CD4-positive, CD25-positive, alpha-beta regulatory T cell (primary cell): ENCODE measurements at regions not wholly inside any gene's neighbourhood (a gene's known extent, or its start where the extent isn't known, plus 50 kb on each side); places are given as distances from the start of the nearest gene placed in this dataset.
A peak's percentile ranks its signal among the peaks of the same experiment; 100 is the strongest.

ENCODE experiments used
- ATAC-seq, 2 donors: fragments of 150-1000 bp; cut with Tn5 transposase; one replicate each; pipeline ENCODE4 v1.10.0; 2021; ENCODE audit warnings: low read depth in 2 of 2, moderate number of reproducible peaks in 2 of 2, moderate library complexity in 1 of 2
- DNase-seq, 3 donors: peaks; one replicate each; pipeline versions ENCODE4 v3.0.0 to v3.0.0-alpha.2; 2012 to 2022; ENCODE audit warnings: mixed read lengths in 1 of 3
- H3K27ac ChIP-seq: one replicate; pipeline ENCODE4 v1.7.0; 2013; ENCODE audit warnings: mild to moderate bottlenecking, low read length; ENCODE audit not compliant: insufficient read depth, poor library complexity, severe bottlenecking
- H3K27me3 ChIP-seq: one replicate; pipeline ENCODE4 v1.7.0; 2013; ENCODE audit warnings: low read length; ENCODE audit not compliant: control insufficient read depth, insufficient read depth
- H3K36me3 ChIP-seq: one replicate; pipeline ENCODE4 v1.7.0; 2013; ENCODE audit warnings: mild to moderate bottlenecking, low read length, moderate library complexity; ENCODE audit not compliant: control insufficient read depth, insufficient read depth
- H3K4me1 ChIP-seq: 2 replicates; pipeline ENCODE4 v1.7.0; 2013; ENCODE audit warnings: mild to moderate bottlenecking, low read length; ENCODE audit not compliant: insufficient read depth, control insufficient read depth, poor library complexity, severe bottlenecking
- H3K4me3 ChIP-seq: one replicate; pipeline ENCODE4 v1.7.0; 2013; ENCODE audit warnings: low read depth, mild to moderate bottlenecking, low read length, moderate library complexity
- H3K9me3 ChIP-seq, 2 experiments: 1 replicate in 1 of 2; 2 replicates in 1 of 2; pipeline ENCODE4 v1.7.0; 2013; ENCODE audit warnings: low read length in 2 of 2, mild to moderate bottlenecking in 1 of 2, moderate library complexity in 1 of 2; ENCODE audit not compliant: control insufficient read depth in 2 of 2
- H3K27ac Mint-ChIP-seq, 3 donors: one replicate each; pipeline ENCODE4 v1.8.0; 2020 to 2022; ENCODE audit warnings: mild to moderate bottlenecking in 3 of 3, mixed read lengths in 3 of 3, moderate library complexity in 2 of 3
- H3K27me3 Mint-ChIP-seq: one replicate; pipeline ENCODE4 v1.8.0; 2022; ENCODE audit warnings: mild to moderate bottlenecking, mixed read lengths
- H3K36me3 Mint-ChIP-seq: one replicate; pipeline ENCODE4 v1.8.0; 2020; ENCODE audit warnings: mixed read lengths
- H3K4me1 Mint-ChIP-seq, 4 donors: one replicate each; pipeline ENCODE4 v1.8.0; 2020 to 2022; ENCODE audit warnings: mixed read lengths in 4 of 4, mild to moderate bottlenecking in 1 of 4
- H3K4me3 Mint-ChIP-seq, 4 donors: one replicate each; pipeline ENCODE4 v1.8.0; 2020 to 2022; ENCODE audit warnings: mild to moderate bottlenecking in 4 of 4, mixed read lengths in 4 of 4, moderate library complexity in 3 of 4
- H3K9me3 Mint-ChIP-seq, 7 donors: one replicate each; pipeline ENCODE4 v1.8.0; 2020 to 2022; ENCODE audit warnings: mixed read lengths in 7 of 7, mild to moderate bottlenecking in 3 of 7, moderate library complexity in 2 of 7

GRCh38 chr5:171700318-171700912 is 85.2 kb upstream of the SMIM23 start:
- Histone ChIP-seq H3K9me3 (no peaks in the 10 kb centered on the region), H3K36me3 (no peaks in the 10 kb centered on the region), H3K27ac (no peak overlapping the region), H3K4me1 (no peaks in the 10 kb centered on the region), H3K27me3 (no peaks in the 10 kb centered on the region), H3K4me3 (no peak overlapping the region)
- Mint-ChIP-seq H3K36me3 (no peaks in the 10 kb centered on the region), H3K9me3 (peaks cover 0 to 2% (median 0%) of the 10 kb centered on the region in 7 donors), H3K27ac (no peak overlapping the region), H3K4me1 (no peaks in the 10 kb centered on the region), H3K4me3 (no peak overlapping the region), H3K27me3 (no peaks in the 10 kb centered on the region)
- DNase-seq (no peak), ATAC-seq (no peak)

DNA sequence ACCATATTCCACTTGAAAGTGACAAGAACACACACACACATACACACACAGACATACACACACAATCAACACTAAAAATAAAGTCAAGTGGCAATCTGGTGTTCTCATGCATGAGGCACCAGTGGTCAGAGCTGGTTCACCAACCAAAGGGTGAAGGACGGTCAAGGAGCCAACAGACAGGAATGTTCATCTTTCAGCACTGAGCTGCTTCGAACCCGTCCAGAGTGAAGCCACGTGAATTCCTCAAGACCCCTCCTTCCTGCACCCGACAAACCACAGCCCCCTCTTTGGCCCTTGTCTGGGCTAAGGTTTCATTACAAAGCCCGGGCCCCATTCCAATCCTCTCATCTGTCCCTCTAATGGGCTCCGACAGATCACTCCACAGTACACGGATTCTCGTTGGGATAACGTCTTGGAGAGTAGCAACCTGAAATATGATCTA is 84.5 kb upstream of the SMIM23 start:
- DNase-seq, result no peak
- Histone ChIP-seq H3K27me3 (no peaks in the 10 kb centered on the region), H3K4me3 (no peak overlapping the region), H3K36me3 (no peaks in the 10 kb centered on the region), H3K27ac (no peak overlapping the region), H3K9me3 (no peaks in the 10 kb centered on the region), H3K4me1 (no peaks in the 10 kb centered on the region)
- no peaks in the 10 kb centered on the region for H3K36me3 Mint-ChIP-seq
- H3K9me3 Mint-ChIP-seq, result peaks cover 0 to 5% (median 0%) of the 10 kb centered on the region in 7 donors
- H3K27ac Mint-ChIP-seq, result no peak overlapping the region
- H3K27me3 Mint-ChIP-seq, result no peaks in the 10 kb centered on the region
- H3K4me3 Mint-ChIP-seq, result no peak overlapping the region
- no peaks in the 10 kb centered on the region for H3K4me1 Mint-ChIP-seq
- ATAC-seq, result no peak

- H3K27ac ChIP-seq, result no peak overlapping the region
- H3K27me3 ChIP-seq, result no peaks in the 10 kb centered on the region
- H3K27me3 Mint-ChIP-seq, result peaks cover 3% of the 10 kb centered on the region
- H3K36me3 ChIP-seq, result no peaks in the 10 kb centered on the region
- peaks cover 0 to 5% (median 0%) of the 10 kb centered on the region in 7 donors for H3K9me3 Mint-ChIP-seq
- no peaks in the 10 kb centered on the region for H3K36me3 Mint-ChIP-seq
- no peaks in the 10 kb centered on the region for H3K4me1 Mint-ChIP-seq
- no peaks in the 10 kb centered on the region for H3K9me3 ChIP-seq
- H3K4me3 ChIP-seq, result no peak overlapping the region
- H3K4me1 ChIP-seq, result no peaks in the 10 kb centered on the region
- no peak overlapping the region for H3K4me3 Mint-ChIP-seq
- DNase-seq (no peak), ATAC-seq (no peak)
- H3K27ac Mint-ChIP-seq, result peak overlapping the region in 1 of 3 donors; percentile 58
Measured at GRCh38 chr5:171702135-171702770, 83.4 kb upstream of the SMIM23 start.

DNA sequence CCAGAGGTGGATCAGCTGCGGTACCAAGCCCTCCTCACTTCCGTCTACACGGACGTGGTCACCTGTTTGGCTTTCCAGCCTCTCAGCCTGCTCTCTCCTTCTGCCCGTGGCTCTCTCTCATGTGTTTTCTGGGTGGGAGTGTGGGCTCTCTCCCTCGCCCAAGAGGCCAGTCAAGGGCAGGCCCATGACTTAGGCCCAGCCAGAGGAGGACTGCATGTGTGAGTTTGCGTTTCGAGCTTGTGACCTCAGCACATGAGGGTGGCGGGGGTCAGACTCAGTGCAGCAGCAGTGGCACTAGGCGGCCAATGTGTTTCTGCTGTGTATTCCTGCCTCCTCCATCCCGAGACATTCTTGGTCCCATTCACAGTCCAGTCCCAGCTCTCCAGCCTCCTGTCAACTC is 82.5 kb upstream of the SMIM23 start:
- H3K4me1 Mint-ChIP-seq, result no peaks in the 10 kb centered on the region
- Histone ChIP-seq H3K4me3 (no peak overlapping the region), H3K36me3 (no peaks in the 10 kb centered on the region), H3K27ac (no peak overlapping the region), H3K4me1 (no peaks in the 10 kb centered on the region), H3K9me3 (no peaks in the 10 kb centered on the region), H3K27me3 (no peaks in the 10 kb centered on the region)
- H3K9me3 Mint-ChIP-seq, result peaks cover 0 to 5% (median 0%) of the 10 kb centered on the region in 7 donors
- no peak overlapping the region for H3K27ac Mint-ChIP-seq
- ATAC-seq (no peak), DNase-seq (no peak)
- no peak overlapping the region for H3K4me3 Mint-ChIP-seq
- H3K27me3 Mint-ChIP-seq, result peaks cover 6% of the 10 kb centered on the region
- no peaks in the 10 kb centered on the region for H3K36me3 Mint-ChIP-seq

DNA sequence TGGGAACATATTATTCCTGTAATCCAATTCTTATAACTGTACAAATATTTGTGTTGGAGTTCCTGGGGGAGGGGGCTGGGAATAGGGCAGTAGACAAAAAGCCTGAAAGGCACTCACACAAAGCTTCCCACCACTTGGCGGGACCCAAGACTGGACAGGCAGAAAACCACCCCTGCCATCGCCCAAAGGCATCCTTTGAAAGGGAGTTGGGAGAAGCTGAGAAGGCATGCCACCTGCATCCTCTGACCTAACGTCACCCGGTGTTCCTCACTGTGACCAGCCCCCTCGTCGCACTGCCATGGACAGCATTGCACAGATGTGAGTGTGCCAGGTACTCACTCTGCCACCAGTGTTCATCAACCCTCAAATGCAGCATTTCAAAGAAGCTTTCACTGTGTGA is 80.6 kb upstream of the SMIM23 start:
- ATAC-seq (peak in 1 of 2 donors; percentile 21), DNase-seq (no peak)
- Mint-ChIP-seq H3K4me3 (no peak overlapping the region), H3K36me3 (no peaks in the 10 kb centered on the region), H3K27ac (no peak overlapping the region), H3K4me1 (no peaks in the 10 kb centered on the region), H3K9me3 (peaks cover 0 to 5% (median 0%) of the 10 kb centered on the region in 7 donors), H3K27me3 (peaks cover 15% of the 10 kb centered on the region)
- no peak overlapping the region for H3K27ac ChIP-seq
- no peaks in the 10 kb centered on the region for H3K36me3 ChIP-seq
- no peak overlapping the region for H3K4me3 ChIP-seq
- H3K4me1 ChIP-seq, result no peaks in the 10 kb centered on the region
- H3K9me3 ChIP-seq, result no peaks in the 10 kb centered on the region
- H3K27me3 ChIP-seq, result no peaks in the 10 kb centered on the region

GRCh38 chr5:171705830-171706468 is 79.7 kb upstream of the SMIM23 start:
- ATAC-seq (no peak), DNase-seq (no peak)
- H3K27me3 Mint-ChIP-seq, result peaks cover 19% of the 10 kb centered on the region
- H3K4me1 Mint-ChIP-seq, result no peaks in the 10 kb centered on the region
- Histone ChIP-seq H3K4me1 (no peaks in the 10 kb centered on the region), H3K36me3 (no peaks in the 10 kb centered on the region), H3K27me3 (no peaks in the 10 kb centered on the region), H3K27ac (no peak overlapping the region), H3K9me3 (no peaks in the 10 kb centered on the region), H3K4me3 (no peak overlapping the region)
- H3K9me3 Mint-ChIP-seq, result peaks cover 0 to 5% (median 0%) of the 10 kb centered on the region in 7 donors
- H3K36me3 Mint-ChIP-seq, result no peaks in the 10 kb centered on the region
- no peak overlapping the region for H3K4me3 Mint-ChIP-seq
- H3K27ac Mint-ChIP-seq, result no peak overlapping the region

DNA sequence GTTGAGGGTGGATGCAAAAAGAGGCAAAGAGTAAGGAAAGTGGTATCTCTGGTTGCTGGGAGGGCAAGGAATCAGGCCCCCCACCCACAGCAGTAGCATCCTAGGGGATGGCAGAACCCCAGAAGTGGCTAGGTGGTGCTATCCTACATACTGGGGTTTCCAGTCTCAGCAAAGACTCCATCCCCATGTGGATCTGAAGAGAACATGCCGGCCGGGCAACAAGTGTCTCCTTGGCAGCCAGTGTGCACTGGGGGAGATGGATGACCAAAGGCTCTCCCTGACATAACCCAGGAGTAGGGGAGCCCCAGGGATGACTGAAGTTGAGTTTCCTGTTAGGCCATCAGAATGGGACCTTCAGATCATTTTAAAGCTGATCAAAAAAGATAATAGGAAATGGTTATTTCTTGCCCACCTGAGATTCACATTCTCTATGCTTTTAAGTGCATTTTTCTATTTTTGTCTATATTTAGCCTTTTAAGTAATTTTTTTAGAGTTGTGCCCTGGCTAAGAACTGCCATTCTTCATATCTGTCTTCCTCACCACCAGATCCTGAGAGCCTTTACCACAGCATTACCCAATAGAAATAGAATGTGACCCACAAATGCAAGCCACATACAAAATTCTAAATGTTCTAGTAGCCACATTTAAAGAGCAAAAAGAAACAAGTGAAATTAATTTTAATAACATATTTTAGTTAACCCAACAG is 78.7 kb upstream of the SMIM23 start:
- Mint-ChIP-seq H3K27ac (no peak overlapping the region), H3K9me3 (peaks cover 0 to 5% (median 0%) of the 10 kb centered on the region in 7 donors)
- H3K4me3 ChIP-seq, result no peak overlapping the region

More for the DNA sequence above, 78.7 kb upstream of the SMIM23 start:
- ATAC-seq, result no peak
- no peaks in the 10 kb centered on the region for H3K9me3 ChIP-seq
- no peak overlapping the region for H3K4me3 Mint-ChIP-seq
- H3K27me3 Mint-ChIP-seq, result peaks cover 19% of the 10 kb centered on the region
- H3K36me3 Mint-ChIP-seq, result no peaks in the 10 kb centered on the region
- H3K27ac ChIP-seq, result no peak overlapping the region
- H3K27me3 ChIP-seq, result no peaks in the 10 kb centered on the region
- H3K36me3 ChIP-seq, result no peaks in the 10 kb centered on the region
- no peaks in the 10 kb centered on the region for H3K4me1 ChIP-seq
- DNase-seq, result no peak
- H3K4me1 Mint-ChIP-seq, result no peaks in the 10 kb centered on the region
